Activated B cell treated with CpG ODN at 0.5 μM for 24 hours (primary cell): ENCODE measurements at regions not wholly inside any gene's neighbourhood (a gene's known extent, or its start where the extent isn't known, plus 50 kb on each side); places are given as distances from the start of the nearest gene placed in this dataset.

Experiments
- ATAC-seq: fragments of 200-7000 bp; cut with Tn5 transposase; one replicate; pipeline ENCODE4 v1.10.0; 2021; ENCODE audit warnings: low read depth, mild to moderate bottlenecking, moderate library complexity
- CTCF ChIA-PET: fragments of 350-600 bp; sonication (Branson Sonifier 250); formaldehyde crosslinking; loops from one replicate; lab custom pipeline; 2021; ENCODE audit warnings: antibody characterized with exemption; lab: Charles Lee
- POLR2A ChIA-PET: fragments of 350-600 bp; sonication (Branson Sonifier 250); formaldehyde crosslinking; loops from one replicate; lab custom pipeline; 2021; ENCODE audit warnings: antibody characterized with exemption; lab: Charles Lee
- DNase-seq: peaks from one replicate; pipeline ENCODE4 v3.0.0; 2022
- H3K27ac Mint-ChIP-seq: one replicate; pipeline ENCODE4 v1.8.0; 2020; ENCODE audit warnings: mixed read lengths
- H3K27me3 Mint-ChIP-seq: one replicate; pipeline ENCODE4 v1.8.0; 2021; ENCODE audit warnings: mixed read lengths
- H3K36me3 Mint-ChIP-seq: one replicate; pipeline ENCODE4 v1.8.0; 2021; ENCODE audit warnings: low read depth, mixed read lengths
- H3K4me1 Mint-ChIP-seq: one replicate; pipeline ENCODE4 v1.8.0; 2021; ENCODE audit warnings: mixed read lengths
- H3K4me3 Mint-ChIP-seq: one replicate; pipeline ENCODE4 v1.8.0; 2020; ENCODE audit warnings: mild to moderate bottlenecking, mixed read lengths
- H3K9me3 Mint-ChIP-seq: one replicate; pipeline ENCODE4 v1.8.0; 2020; ENCODE audit warnings: mixed read lengths
- CTCF ChIP-seq: fragments of 200-600 bp; IDR thresholded peaks from one replicate; pipeline ENCODE4 v1.8.0; 2022; ENCODE audit warnings: antibody characterized with exemption, mild to moderate bottlenecking
- intact Hi-C: fragments of 100-400 bp; cut with micrococcal nuclease; formaldehyde crosslinking; loops from one replicate; pipeline ENCODE4 v1.15.1; 2024

- Mint-ChIP-seq H3K4me3 (no peak overlapping the region), H3K27ac (no peak overlapping the region), H3K9me3 (peaks cover 2% of the 10 kb centered on the region), H3K27me3 (no peaks in the 10 kb centered on the region), H3K4me1 (no peaks in the 10 kb centered on the region), H3K36me3 (no peaks in the 10 kb centered on the region)
- ChIA-PET CTCF (no interaction called here), POLR2A (no interaction called here)
- intact Hi-C loops, result no loop called here
- no peak for TF ChIP-seq CTCF
- no peak for ATAC-seq
- DNase-seq, result no peak
Measured at GRCh38 chr16:52257534-52257933, 289.4 kb downstream of the TOX3 start.

GRCh38 chr16:52256310-52257078 lies 290.4 kb downstream of the TOX3 start:
- no peaks in the 10 kb centered on the region for H3K36me3 Mint-ChIP-seq
- no peaks in the 10 kb centered on the region for H3K4me1 Mint-ChIP-seq
- intact Hi-C loops, result no loop called here
- ChIA-PET CTCF (no interaction called here), POLR2A (no interaction called here)
- no peaks in the 10 kb centered on the region for H3K27me3 Mint-ChIP-seq
- ATAC-seq (no peak), DNase-seq (no peak)
- TF ChIP-seq CTCF, result no peak
- H3K27ac Mint-ChIP-seq, result no peak overlapping the region
- H3K9me3 Mint-ChIP-seq, result peaks cover 2% of the 10 kb centered on the region
- H3K4me3 Mint-ChIP-seq, result no peak overlapping the region

GRCh38 chr16:52254746-52255145 lies 292.2 kb downstream of the TOX3 start:
- Mint-ChIP-seq H3K27ac (no peak overlapping the region), H3K4me3 (no peak overlapping the region), H3K36me3 (no peaks in the 10 kb centered on the region), H3K4me1 (no peaks in the 10 kb centered on the region), H3K9me3 (no peaks in the 10 kb centered on the region), H3K27me3 (no peaks in the 10 kb centered on the region)
- POLR2A ChIA-PET, result no interaction called here
- ATAC-seq (no peak), DNase-seq (no peak)
- CTCF ChIA-PET, result no interaction called here
- TF ChIP-seq CTCF, result no peak
- intact Hi-C loops, result no loop called here

- Mint-ChIP-seq H3K27ac (no peak overlapping the region), H3K4me3 (no peak overlapping the region), H3K4me1 (no peaks in the 10 kb centered on the region), H3K27me3 (no peaks in the 10 kb centered on the region), H3K9me3 (peaks cover 9% of the 10 kb centered on the region), H3K36me3 (no peaks in the 10 kb centered on the region)
- ATAC-seq, result no peak
- TF ChIP-seq CTCF, result no peak
- POLR2A ChIA-PET, result no interaction called here
- intact Hi-C loops, result no loop called here
- DNase-seq, result no peak
- CTCF ChIA-PET, result no interaction called here
Measured at GRCh38 chr16:52252680-52253079, 294.3 kb downstream of the TOX3 start.

- ATAC-seq (no peak), DNase-seq (no peak)
- intact Hi-C loops, result no loop called here
- TF ChIP-seq CTCF, result no peak
- Mint-ChIP-seq H3K27me3 (no peaks in the 10 kb centered on the region), H3K4me3 (no peak overlapping the region), H3K36me3 (no peaks in the 10 kb centered on the region), H3K9me3 (peaks cover 14% of the 10 kb centered on the region), H3K4me1 (no peaks in the 10 kb centered on the region), H3K27ac (no peak overlapping the region)
- POLR2A ChIA-PET, result no interaction called here
- CTCF ChIA-PET, result no interaction called here
Measured at GRCh38 chr16:52251495-52251894, 295.4 kb downstream of the TOX3 start.
